ENCODE measurements at regions not wholly inside any gene's neighbourhood (a gene's known extent, or its start where the extent isn't known, plus 50 kb on each side); places are given as distances from the start of the nearest gene placed in this dataset.

DNA sequence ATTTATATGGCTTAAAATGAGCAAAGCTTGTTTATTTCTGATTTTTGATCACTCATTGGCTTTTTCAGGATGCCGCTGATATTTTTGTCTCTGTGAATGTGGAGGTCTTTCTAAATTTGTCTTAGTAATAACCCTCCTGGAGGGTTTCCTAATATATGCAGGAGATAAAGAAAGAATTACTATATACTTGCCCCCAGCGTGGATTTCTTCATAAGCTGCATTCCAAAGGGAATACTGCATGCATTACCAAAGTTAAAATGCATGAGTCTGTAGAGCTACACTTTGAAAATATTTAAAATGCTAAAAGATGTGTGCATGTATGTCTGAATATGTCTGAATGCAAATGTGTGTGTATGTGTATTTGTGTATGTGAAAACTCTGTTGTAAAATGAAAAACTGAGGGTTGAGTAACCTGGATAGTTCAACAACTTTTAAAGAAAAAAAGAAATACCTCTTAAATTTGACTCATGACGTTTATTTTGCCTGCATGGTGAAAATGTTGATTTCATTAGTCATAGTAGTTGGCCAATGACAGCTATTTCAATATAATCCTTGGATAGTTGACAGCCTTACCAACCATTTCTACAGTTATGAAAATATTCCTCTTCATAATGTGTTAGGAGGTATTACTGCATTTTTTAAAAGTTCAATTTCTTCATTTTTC, 113.2 kb upstream of the ZNF827 start:
- no peak overlapping the region for H4K8ac ChIP-seq (ENCODE audit: extremely low read depth, insufficient read depth, low read length)
- no peak overlapping the region for H4K5ac ChIP-seq (ENCODE audit: insufficient read length, low read depth, low read length)
- H2BK120ac ChIP-seq (replicated peaks; ENCODE audit: low read depth, low read length): no peak overlapping the region
- peaks cover 14 to 16% of the 10 kb centered on the region in 2 experiments for H3K9me3 ChIP-seq (ENCODE audit: insufficient read depth in 2 of 2, low read depth in 1 of 2, low read length in 1 of 2)
- no peaks in the 10 kb centered on the region for H4K20me1 ChIP-seq (replicated peaks in 1 of 2; ENCODE audit: control insufficient read depth in 1 of 2, insufficient read depth in 2 of 2, low read length in 2 of 2)
- no peak overlapping the region for H2BK5ac ChIP-seq (ENCODE audit: low read depth, low read length)
- DNase-seq (ENCODE audit: low read depth in 1 of 2, low spot score in 2 of 2) (no peak), FAIRE-seq (no peak)
- no peak overlapping the region for H2AFZ ChIP-seq (ENCODE audit: low read length)
- no peak overlapping the region for H3K4me3 ChIP-seq (ENCODE audit: extremely low read depth in 1 of 4, insufficient read depth in 2 of 4, low read depth in 3 of 4, low read length in 4 of 4)
- no peak overlapping the region for H2BK20ac ChIP-seq (ENCODE audit: low read length)
- H3K18ac ChIP-seq (ENCODE audit: extremely low read depth, low read length): no peak overlapping the region
- H3K4ac ChIP-seq (replicated peaks; ENCODE audit: insufficient read length, low read depth, low read length): no peak overlapping the region
- H3K4me2 ChIP-seq (ENCODE audit: insufficient read depth in 1 of 2, low read depth in 2 of 2, low read length in 2 of 2): no peak overlapping the region
- no peak overlapping the region for H2AK5ac ChIP-seq (ENCODE audit: low read depth, low read length)
- H3K79me2 ChIP-seq (ENCODE audit: control insufficient read depth in 1 of 2, insufficient read depth in 2 of 2, low read length in 2 of 2): no peaks in the 10 kb centered on the region
- no peak overlapping the region for H3K14ac ChIP-seq (ENCODE audit: insufficient read length)
- no peak overlapping the region for H4K91ac ChIP-seq (replicated peaks; ENCODE audit: insufficient read length, low read length)
- H3K56ac ChIP-seq (replicated peaks; ENCODE audit: insufficient read length, low read depth, low read length): no peak overlapping the region
- no peaks in the 10 kb centered on the region for H3K79me1 ChIP-seq (ENCODE audit: low read depth, low read length)
- no peak overlapping the region for H3K27ac ChIP-seq (ENCODE audit: low read depth, low read length)
- no peak overlapping the region for H2BK15ac ChIP-seq (ENCODE audit: low read length)
- 91% methylated on average over 3 of the region's 3 CpGs; no CpG with 5 or more reads in 1 of the 2 experiments for WGBS, 2 experiments (ENCODE audit: extremely low coverage in 1 of 2, insufficient coverage in 1 of 2, insufficient read length in 1 of 2, insufficient replicate concordance in 2 of 2, low coverage in 1 of 2, low lambda C conversion rate in 2 of 2, missing lambda C conversion rate in 1 of 2)
- H3K9ac ChIP-seq (replicated peaks in 1 of 4; ENCODE audit: extremely low read depth in 1 of 4, low read depth in 3 of 4, low read length in 3 of 4): no peak overlapping the region
- no peak overlapping the region for H2BK12ac ChIP-seq (ENCODE audit: low read depth, low read length)
- POLR2A ChIA-PET (ENCODE audit: partially characterized antibody): no interaction called here
- no peak overlapping the region for H3K23ac ChIP-seq (ENCODE audit: insufficient read length)
- H3K36me3 ChIP-seq (ENCODE audit: control insufficient read depth in 2 of 4, insufficient read depth in 4 of 4, low read length in 3 of 4): no peaks in the 10 kb centered on the region
- no peaks in the 10 kb centered on the region; the same call in 1 of the 2 replicates for H3K23me2 ChIP-seq (ENCODE audit: low read depth, low read length)
- CTCF ChIA-PET (ENCODE audit: partially characterized antibody): interaction anchor here (0.8 to 1.4 kb wide), 3 partner anchors 8 to 100 kb away, joined by 3 to 5 read pairs (median 5); no protein-coding TSS in a partner anchor
- no peaks in the 10 kb centered on the region for H3K27me3 ChIP-seq (replicated peaks in 1 of 4; ENCODE audit: control insufficient read depth in 3 of 4, extremely low read depth in 1 of 4, insufficient read depth in 3 of 4, low read length in 3 of 4)
- TF ChIP-seq CBX5 (IDR thresholded peaks at IDR 0.05; ENCODE audit: low read depth, low read length) (no peak), SP4 (IDR thresholded peaks at IDR 0.05; ENCODE audit: low read length) (no peak)
- TF ChIP-seq, protein P1, sequence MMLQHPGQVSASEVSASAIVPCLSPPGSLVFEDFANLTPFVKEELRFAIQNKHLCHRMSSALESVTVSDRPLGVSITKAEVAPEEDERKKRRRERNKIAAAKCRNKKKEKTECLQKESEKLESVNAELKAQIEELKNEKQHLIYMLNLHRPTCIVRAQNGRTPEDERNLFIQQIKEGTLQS (IDR thresholded peaks at IDR 0.05; ENCODE audit: insufficient read depth, low read depth, low read length): no peak
- peaks cover 0 to 6% (median 1%) of the 10 kb centered on the region in 4 experiments; a peak in 1 of 7 replicates for H3K4me1 ChIP-seq (replicated peaks in 1 of 4; ENCODE audit: control insufficient read depth in 3 of 4, insufficient read depth in 4 of 4, low read length in 3 of 4)

Measured in H1 (cell line).